A673 (cell line): ENCODE measurements at regions not wholly inside any gene's neighbourhood (a gene's known extent, or its start where the extent isn't known, plus 50 kb on each side); places are given as distances from the start of the nearest gene placed in this dataset.

ENCODE experiments used
- BruUV-seq: library from RNA; stranded (reverse); fragments of 400-500 nt; replicated peaks from 2 replicates; lab custom pipeline; 2021; lab: Mats Ljungman, UMichigan
- CTCF ChIA-PET: fragments of 300-600 bp; sonication (Branson Sonifier 250); formaldehyde crosslinking; loops from one replicate; lab custom pipeline; 2022; ENCODE audit warnings: antibody characterized with exemption; lab: Charles Lee
- POLR2A ChIA-PET: fragments of 300-600 bp; sonication (Branson Sonifier 250); formaldehyde crosslinking; loops from one replicate; lab custom pipeline; 2022; ENCODE audit warnings: antibody characterized with exemption; ENCODE audit not compliant: low non-redundant PET; lab: Charles Lee
- DNase-seq: peaks from one replicate; pipeline ENCODE4 v3.0.0-alpha.2; 2015; ENCODE audit warnings: low spot score
- H3K27ac ChIP-seq: fragments of 200-600 bp; sonication (generic); 2 replicates; pipeline ENCODE4 v1.5.1; 2016; ENCODE audit warnings: mixed run types, low read depth, mild to moderate bottlenecking, mixed read lengths, antibody characterized with exemption, low read length; ENCODE audit not compliant: poor library complexity, severe bottlenecking
- H3K27me3 ChIP-seq: fragments of 200-600 bp; sonication (generic); replicated peaks from 2 replicates; pipeline ENCODE4 v1.6.1; 2017; ENCODE audit warnings: mixed run types, low read depth, mild to moderate bottlenecking, mixed read lengths, antibody characterized with exemption, low read length; ENCODE audit not compliant: insufficient read depth, poor library complexity
- H3K36me3 ChIP-seq: fragments of 200-600 bp; sonication (generic); 2 replicates; pipeline ENCODE4 v1.6.1; 2016; ENCODE audit warnings: mixed run types, mild to moderate bottlenecking, mixed read lengths, antibody characterized with exemption, low read length; ENCODE audit not compliant: insufficient read depth, poor library complexity, severe bottlenecking
- H3K4me1 ChIP-seq: fragments of 200-600 bp; sonication (generic); 2 replicates; pipeline ENCODE4 v1.6.1; 2017; ENCODE audit warnings: mixed run types, mild to moderate bottlenecking, mixed read lengths, antibody characterized with exemption, low read length; ENCODE audit not compliant: insufficient read depth, poor library complexity, severe bottlenecking
- H3K4me3 ChIP-seq: fragments of 200-600 bp; sonication (generic); 2 replicates; pipeline ENCODE4 v1.5.1; 2016; ENCODE audit warnings: low read depth, mixed run types, mild to moderate bottlenecking, mixed read lengths, low read length; ENCODE audit not compliant: poor library complexity, severe bottlenecking
- H3K9me3 ChIP-seq: fragments of 200-600 bp; sonication (generic); 2 replicates; pipeline ENCODE4 v1.6.1; 2016; ENCODE audit warnings: mixed run types, low read depth, mild to moderate bottlenecking, mixed read lengths, antibody characterized with exemption, low read length; ENCODE audit not compliant: poor library complexity, severe bottlenecking
- CTCF ChIP-seq: fragments of 300-800, 200-600 bp; sonication (generic); conservative IDR thresholded peaks from 2 replicates; pipeline ENCODE4 v1.5.1; 2017; ENCODE audit warnings: low read depth, mild to moderate bottlenecking, antibody characterized with exemption, low read length, moderate library complexity, mixed read lengths
- EZH2 ChIP-seq: fragments of 200-600 bp; sonication (generic); IDR thresholded peaks from 2 replicates; pipeline ENCODE4 v1.6.1; 2017; ENCODE audit warnings: borderline replicate concordance, low read depth, mild to moderate bottlenecking, mixed read lengths, antibody characterized with exemption, low read length; ENCODE audit not compliant: poor library complexity, severe bottlenecking
- intact Hi-C: fragments of 100-400 bp; cut with micrococcal nuclease; formaldehyde crosslinking; loops from one replicate; pipeline ENCODE4 v1.10.0; 2022; ENCODE audit not compliant: unreplicated experiment

- intact Hi-C loops = loop anchor here (10.0 kb wide), 1 partner anchor 161 kb away; no protein-coding TSS in a partner anchor
- POLR2A ChIA-PET = no interaction called here
Observed at GRCh38 chr6:82013561-82014530, 233.7 kb downstream of the IBTK start.

GRCh38 chr6:82006027-82006738 is 241.4 kb downstream of the IBTK start:
- peak; percentile 72 for DNase-seq
- no peaks in the 10 kb centered on the region for H3K36me3 ChIP-seq
- TF ChIP-seq CTCF (peak; percentile 77), EZH2 (no peak)
- intact Hi-C loops = loop anchor here (10.0 kb wide), 1 partner anchor 321 kb away; no protein-coding TSS in a partner anchor
- no TSS peak for BruUV-seq
- ChIA-PET CTCF (interaction anchor here (0.6 kb wide), 1 partner anchor 220 kb away, joined by 3 read pairs; no protein-coding TSS in a partner anchor), POLR2A (interaction anchor here (0.6 kb wide), 1 partner anchor 1757 kb away, joined by 3 read pairs; no protein-coding TSS in a partner anchor)
- no peak overlapping the region for H3K4me3 ChIP-seq
- H3K4me1 ChIP-seq = peaks cover 6% of the 10 kb centered on the region
- H3K9me3 ChIP-seq = peaks cover 15% of the 10 kb centered on the region
- H3K27ac ChIP-seq = no peak overlapping the region
- H3K27me3 ChIP-seq = no peaks in the 10 kb centered on the region

More at GRCh38 chr6:82013561-82014530, 233.7 kb downstream of the IBTK start:
- no peaks in the 10 kb centered on the region for H3K36me3 ChIP-seq
- no TSS peak for BruUV-seq
- no peaks in the 10 kb centered on the region for H3K4me1 ChIP-seq
- H3K27ac ChIP-seq = no peak overlapping the region
- TF ChIP-seq CTCF = no peak
- TF ChIP-seq EZH2 = no peak
- CTCF ChIA-PET = interaction anchor here (0.6 kb wide), 1 partner anchor 928 kb away, joined by 4 read pairs; no protein-coding TSS in a partner anchor
- peaks cover 8% of the 10 kb centered on the region for H3K9me3 ChIP-seq
- no peak overlapping the region for H3K4me3 ChIP-seq
- peak; percentile 13 for DNase-seq
- H3K27me3 ChIP-seq = no peaks in the 10 kb centered on the region

- Histone ChIP-seq H3K4me3 (no peak overlapping the region), H3K4me1 (peaks cover 36% of the 10 kb centered on the region), H3K27ac (no peak overlapping the region), H3K9me3 (no peaks in the 10 kb centered on the region), H3K36me3 (no peaks in the 10 kb centered on the region), H3K27me3 (no peaks in the 10 kb centered on the region)
- CTCF ChIA-PET = no interaction called here
- intact Hi-C loops = loop anchor here (10.0 kb wide), 1 partner anchor 316 kb away; no protein-coding TSS in a partner anchor
- DNase-seq = no peak
- POLR2A ChIA-PET = interaction anchor here (0.7 kb wide), 1 partner anchor 378 kb away, joined by 4 read pairs; no protein-coding TSS in a partner anchor
- TF ChIP-seq CTCF = no peak
- TF ChIP-seq EZH2 = no peak
- BruUV-seq = no TSS peak
Observed at GRCh38 chr6:82000551-82000950, 247.0 kb downstream of the IBTK start.
